ENCODE measurements at regions not wholly inside any gene's neighbourhood (a gene's known extent, or its start where the extent isn't known, plus 50 kb on each side); places are given as distances from the start of the nearest gene placed in this dataset.

DNA sequence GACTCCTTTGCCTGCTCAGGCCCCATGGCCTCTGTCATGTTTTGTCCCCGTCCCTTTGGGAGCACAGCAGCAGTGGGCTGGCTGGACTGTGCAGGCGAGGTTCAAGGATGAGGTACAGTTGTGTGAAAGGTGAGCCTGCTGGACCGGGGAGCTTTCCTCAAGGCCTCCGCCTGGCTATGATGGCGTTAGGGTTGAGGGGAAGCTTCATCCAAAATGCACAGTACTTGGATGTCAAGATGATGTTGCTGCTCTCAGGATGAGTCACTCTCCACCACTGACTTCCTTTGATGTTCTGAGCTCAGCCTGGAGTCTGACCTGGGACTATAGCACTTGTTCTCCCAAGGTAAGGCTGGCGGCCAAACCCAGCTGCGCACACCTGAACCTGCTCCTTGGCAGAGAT is 152.7 kb upstream of the SHH start:
- peaks cover 89% of the 10 kb centered on the region for H3K27me3 ChIP-seq (ENCODE audit: insufficient read depth, low read depth, severe bottlenecking)
- no peak for DNase-seq

DNA sequence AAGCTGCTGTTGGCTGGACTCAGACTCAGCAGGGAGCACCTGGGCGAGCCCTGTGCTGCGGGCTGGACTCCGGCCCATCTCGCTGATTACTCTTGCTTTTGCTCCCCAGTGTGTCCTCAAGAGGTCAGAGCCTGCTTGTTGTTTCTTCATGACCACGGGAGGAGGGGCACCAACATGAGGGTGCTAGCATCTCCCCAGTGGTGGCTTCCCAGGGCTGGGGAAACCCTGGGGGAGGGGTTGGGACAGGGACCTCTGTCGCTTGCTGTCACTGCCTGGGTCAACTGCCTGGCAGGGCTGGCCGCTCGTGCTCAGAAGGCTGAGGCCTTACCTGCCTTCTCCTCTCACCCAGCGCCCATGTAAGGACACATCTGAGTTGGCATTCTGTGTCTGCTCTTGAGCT is 152.3 kb upstream of the SHH start:
- DNase-seq: no peak
- Histone ChIP-seq H3K9me3 (ENCODE audit: severe bottlenecking) (peaks cover 3% of the 10 kb centered on the region), H3K36me3 (no peaks in the 10 kb centered on the region), H3K4me3 (ENCODE audit: low read depth, low read length) (no peak overlapping the region), H3K27me3 (ENCODE audit: insufficient read depth, low read depth, severe bottlenecking) (peaks cover 92% of the 10 kb centered on the region), H3K27ac (no peak overlapping the region)
- TF ChIP-seq, protein P1, sequence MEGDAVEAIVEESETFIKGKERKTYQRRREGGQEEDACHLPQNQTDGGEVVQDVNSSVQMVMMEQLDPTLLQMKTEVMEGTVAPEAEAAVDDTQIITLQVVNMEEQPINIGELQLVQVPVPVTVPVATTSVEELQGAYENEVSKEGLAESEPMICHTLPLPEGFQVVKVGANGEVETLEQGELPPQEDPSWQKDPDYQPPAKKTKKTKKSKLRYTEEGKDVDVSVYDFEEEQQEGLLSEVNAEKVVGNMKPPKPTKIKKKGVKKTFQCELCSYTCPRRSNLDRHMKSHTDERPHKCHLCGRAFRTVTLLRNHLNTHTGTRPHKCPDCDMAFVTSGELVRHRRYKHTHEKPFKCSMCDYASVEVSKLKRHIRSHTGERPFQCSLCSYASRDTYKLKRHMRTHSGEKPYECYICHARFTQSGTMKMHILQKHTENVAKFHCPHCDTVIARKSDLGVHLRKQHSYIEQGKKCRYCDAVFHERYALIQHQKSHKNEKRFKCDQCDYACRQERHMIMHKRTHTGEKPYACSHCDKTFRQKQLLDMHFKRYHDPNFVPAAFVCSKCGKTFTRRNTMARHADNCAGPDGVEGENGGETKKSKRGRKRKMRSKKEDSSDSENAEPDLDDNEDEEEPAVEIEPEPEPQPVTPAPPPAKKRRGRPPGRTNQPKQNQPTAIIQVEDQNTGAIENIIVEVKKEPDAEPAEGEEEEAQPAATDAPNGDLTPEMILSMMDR (IDR thresholded peaks at IDR 0.05; ENCODE audit: low read depth, low read length): no peak

More for the DNA sequence above, 152.7 kb upstream of the SHH start:
- H3K9me3 ChIP-seq (ENCODE audit: severe bottlenecking): peaks cover 3% of the 10 kb centered on the region
- H3K4me3 ChIP-seq (ENCODE audit: low read depth, low read length): no peak overlapping the region
- H3K36me3 ChIP-seq: no peaks in the 10 kb centered on the region
- no peak overlapping the region for H3K27ac ChIP-seq
- TF ChIP-seq, protein P1 (IDR thresholded peaks at IDR 0.05; ENCODE audit: low read depth, low read length): no peak

DNA sequence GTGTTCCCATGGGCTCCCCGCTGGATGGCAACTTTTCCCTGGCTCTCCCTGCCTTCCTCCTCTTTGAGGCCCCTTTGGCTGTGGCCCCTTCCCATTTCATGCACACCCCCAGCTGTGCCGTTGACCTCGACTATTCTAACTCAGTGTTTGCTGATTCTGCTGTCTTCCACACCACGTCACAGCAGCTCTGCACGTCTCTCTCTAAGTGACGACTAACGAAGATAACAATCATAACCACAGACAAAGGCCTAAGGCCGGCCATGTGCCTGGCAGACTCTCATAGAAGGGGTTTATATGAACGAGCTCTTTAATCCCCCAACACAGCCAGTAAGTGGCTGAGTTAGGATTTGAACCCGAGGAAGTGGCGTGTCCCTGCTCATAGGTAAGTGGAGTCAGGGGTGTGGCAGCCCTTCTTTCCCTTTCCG is 151.5 kb upstream of the SHH start:
- H3K27ac ChIP-seq: no peak overlapping the region
- DNase-seq: no peak
- H3K9me3 ChIP-seq (ENCODE audit: severe bottlenecking): peaks cover 5% of the 10 kb centered on the region
- H3K4me3 ChIP-seq (ENCODE audit: low read depth, low read length): no peak overlapping the region
- H3K36me3 ChIP-seq: no peaks in the 10 kb centered on the region
- TF ChIP-seq, protein P1 (IDR thresholded peaks at IDR 0.05; ENCODE audit: low read depth, low read length): no peak
- H3K27me3 ChIP-seq (ENCODE audit: insufficient read depth, low read depth, severe bottlenecking): peaks cover 85% of the 10 kb centered on the region

DNA sequence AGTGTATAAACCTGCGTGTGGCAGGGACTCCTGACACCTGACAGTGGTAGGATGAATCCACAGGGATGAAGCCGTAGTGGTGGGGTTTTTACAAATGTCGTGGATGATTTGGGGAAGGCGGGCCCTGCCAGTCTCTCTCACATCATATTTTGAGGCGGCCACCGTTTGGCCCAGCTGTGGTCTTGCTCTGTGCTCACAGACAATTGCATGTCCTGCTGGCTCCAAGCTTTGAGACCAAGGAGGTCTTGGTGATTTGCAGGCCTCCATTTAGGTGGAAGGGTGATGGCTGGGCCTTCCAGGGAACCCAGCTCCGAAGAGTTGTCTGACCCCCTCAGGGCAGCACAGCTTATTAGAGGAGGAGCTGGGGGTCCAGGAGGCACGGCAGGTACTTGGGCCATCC is 151.1 kb upstream of the SHH start:
- Histone ChIP-seq H3K36me3 (no peaks in the 10 kb centered on the region), H3K27me3 (ENCODE audit: insufficient read depth, low read depth, severe bottlenecking) (peaks cover 83% of the 10 kb centered on the region), H3K4me3 (ENCODE audit: low read depth, low read length) (no peak overlapping the region), H3K9me3 (ENCODE audit: severe bottlenecking) (peaks cover 9% of the 10 kb centered on the region), H3K27ac (no peak overlapping the region)
- no peak for DNase-seq
- TF ChIP-seq, protein P1 (IDR thresholded peaks at IDR 0.05; ENCODE audit: low read depth, low read length): no peak

DNA sequence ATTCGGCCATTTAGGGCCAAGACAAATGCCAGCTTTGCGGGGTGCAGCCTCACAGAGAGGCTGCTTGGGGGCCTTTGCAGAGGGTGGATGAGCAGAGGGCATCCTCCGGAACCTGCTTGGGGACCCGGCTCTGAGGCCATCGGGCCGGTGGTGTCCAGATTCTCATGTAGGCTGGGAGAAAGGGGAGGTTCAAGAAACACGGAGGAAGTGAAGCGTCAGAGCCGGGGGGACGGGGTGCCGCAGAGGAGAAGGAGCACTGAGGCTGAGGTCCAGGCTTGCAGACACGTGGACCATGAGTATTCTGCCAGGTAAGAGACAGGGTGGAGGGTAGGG is 150.7 kb upstream of the SHH start:
- no peak for DNase-seq
- Histone ChIP-seq H3K9me3 (ENCODE audit: severe bottlenecking) (peaks cover 9% of the 10 kb centered on the region), H3K27ac (no peak overlapping the region), H3K27me3 (ENCODE audit: insufficient read depth, low read depth, severe bottlenecking) (peaks cover 82% of the 10 kb centered on the region), H3K4me3 (ENCODE audit: low read depth, low read length) (no peak overlapping the region), H3K36me3 (no peaks in the 10 kb centered on the region)
- TF ChIP-seq, protein P1 (IDR thresholded peaks at IDR 0.05; ENCODE audit: low read depth, low read length): no peak

DNA sequence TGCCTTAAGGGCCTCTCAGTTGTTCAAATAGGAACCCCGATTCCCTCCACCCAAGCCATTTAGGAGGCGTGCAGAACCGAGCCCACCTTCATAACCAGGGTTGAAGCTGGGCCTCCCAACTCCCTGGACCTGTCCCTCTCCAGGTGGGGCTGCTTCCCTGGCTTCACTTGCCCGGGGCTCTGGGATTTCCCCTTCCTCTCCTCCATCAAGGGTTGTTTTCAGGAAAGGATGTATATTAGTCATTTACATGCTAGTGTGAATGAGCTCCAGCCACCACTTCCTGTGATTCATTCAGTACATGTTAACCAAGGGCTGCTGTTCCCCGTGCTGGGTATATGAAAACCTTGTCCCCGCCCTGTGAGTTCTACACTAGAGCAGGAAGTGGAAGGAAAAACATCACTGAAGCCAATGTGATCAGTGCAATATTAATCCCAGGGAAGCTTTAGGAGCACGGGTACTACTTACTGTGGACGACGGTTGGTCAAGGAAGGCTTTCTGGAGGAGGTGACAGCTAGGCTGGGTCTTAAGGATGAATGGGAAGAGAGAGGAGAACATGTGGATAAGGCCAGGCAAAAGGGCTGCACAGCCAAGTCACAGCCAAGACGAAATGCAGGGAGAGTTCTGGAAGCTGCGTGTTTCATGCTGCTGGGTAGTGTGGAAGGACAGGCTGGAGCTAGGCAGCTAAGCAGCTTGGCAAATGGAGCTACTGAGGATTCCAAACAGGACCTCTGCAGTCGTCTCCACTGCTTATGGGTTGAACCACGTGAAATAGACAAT is 150.1 kb upstream of the SHH start:
- peaks cover 9% of the 10 kb centered on the region for H3K9me3 ChIP-seq (ENCODE audit: severe bottlenecking)
- no peak overlapping the region for H3K4me3 ChIP-seq (ENCODE audit: low read depth, low read length)
- no peak for DNase-seq
- peaks cover 83% of the 10 kb centered on the region for H3K27me3 ChIP-seq (ENCODE audit: insufficient read depth, low read depth, severe bottlenecking)
- no peaks in the 10 kb centered on the region for H3K36me3 ChIP-seq
- no peak overlapping the region for H3K27ac ChIP-seq
- TF ChIP-seq, protein P1 (IDR thresholded peaks at IDR 0.05; ENCODE audit: low read depth, low read length): no peak
